Esophagus muscularis mucosa (tissue), 4 donors: ENCODE measurements at regions not wholly inside any gene's neighbourhood (a gene's known extent, or its start where the extent isn't known, plus 50 kb on each side); places are given as distances from the start of the nearest gene placed in this dataset.

ENCODE experiments used
- DNase-seq: peaks from one replicate; pipeline ENCODE4 v3.0.0-alpha.2; 2017; ENCODE audit errors: extremely low spot score
- H3K27ac ChIP-seq, 4 donors: fragments of 200-600 bp; sonication (generic); replicated peaks in 1 of 4; 1 replicate in 3 of 4; 2 replicates in 1 of 4; pipeline ENCODE4 v1.5.1; 2016 to 2019; ENCODE audit warnings: mild to moderate bottlenecking in 1 of 4
- H3K27me3 ChIP-seq, 4 donors: fragments of 200-600 bp; sonication (generic); one replicate each; pipeline versions ENCODE4 v1.5.1 to v1.6.0; 2016 to 2019
- H3K36me3 ChIP-seq, 4 donors: fragments of 200-600 bp; sonication (generic); one replicate each; pipeline ENCODE4 v1.5.1; 2016 to 2019
- H3K4me1 ChIP-seq, 4 donors: fragments of 200-600 bp; sonication (generic); one replicate each; pipeline ENCODE4 v1.5.1; 2016 to 2019
- H3K4me3 ChIP-seq, 4 donors: fragments of 200-600 bp; sonication (generic); 1 replicate in 2 of 4; 2 replicates in 2 of 4; pipeline ENCODE4 v1.5.1; 2016 to 2019; ENCODE audit warnings: mild to moderate bottlenecking in 4 of 4, moderate library complexity in 1 of 4
- H3K9me3 ChIP-seq, 4 donors: fragments of 200-600 bp; sonication (generic); 1 replicate in 3 of 4; 2 replicates in 1 of 4; pipeline ENCODE4 v1.5.1; 2016 to 2019
- CTCF ChIP-seq, 3 experiments: fragments of 200-600 bp in 2 of 3; fragments of 450-650 bp in 1 of 3; sonication (generic) in 2 of 3; IDR thresholded peaks; one replicate each; pipeline ENCODE4 v1.5.1; 2017 to 2019; ENCODE audit warnings: antibody characterized with exemption in 3 of 3, mild to moderate bottlenecking in 2 of 3, moderate library complexity in 1 of 3
- EP300 ChIP-seq: sonication (generic); formaldehyde crosslinking; IDR thresholded peaks from one replicate; pipeline ENCODE4 v1.6.1; 2017; ENCODE audit warnings: antibody characterized with exemption
- POLR2A ChIP-seq: fragments of 450-650 bp; IDR thresholded peaks from one replicate; pipeline ENCODE4 v1.6.1; 2017; ENCODE audit warnings: antibody characterized with exemption, moderate library complexity, mild to moderate bottlenecking, low read depth
- POLR2AphosphoS5 ChIP-seq, 2 donors: sonication (generic); formaldehyde crosslinking; IDR thresholded peaks; one replicate each; pipeline ENCODE4 v1.6.1; 2017; ENCODE audit warnings: antibody characterized with exemption in 2 of 2
- WGBS: methylation state at CpG from one replicate; pipeline ENCODE4 v1.1.5; 2018; 5-methylcytosine and 5-hydroxymethylcytosine counted together
- intact Hi-C: fragments of 100-400 bp; cut with DNase I; formaldehyde crosslinking; loops from one replicate; pipeline ENCODE4 v1.15.1; 2023

DNA sequence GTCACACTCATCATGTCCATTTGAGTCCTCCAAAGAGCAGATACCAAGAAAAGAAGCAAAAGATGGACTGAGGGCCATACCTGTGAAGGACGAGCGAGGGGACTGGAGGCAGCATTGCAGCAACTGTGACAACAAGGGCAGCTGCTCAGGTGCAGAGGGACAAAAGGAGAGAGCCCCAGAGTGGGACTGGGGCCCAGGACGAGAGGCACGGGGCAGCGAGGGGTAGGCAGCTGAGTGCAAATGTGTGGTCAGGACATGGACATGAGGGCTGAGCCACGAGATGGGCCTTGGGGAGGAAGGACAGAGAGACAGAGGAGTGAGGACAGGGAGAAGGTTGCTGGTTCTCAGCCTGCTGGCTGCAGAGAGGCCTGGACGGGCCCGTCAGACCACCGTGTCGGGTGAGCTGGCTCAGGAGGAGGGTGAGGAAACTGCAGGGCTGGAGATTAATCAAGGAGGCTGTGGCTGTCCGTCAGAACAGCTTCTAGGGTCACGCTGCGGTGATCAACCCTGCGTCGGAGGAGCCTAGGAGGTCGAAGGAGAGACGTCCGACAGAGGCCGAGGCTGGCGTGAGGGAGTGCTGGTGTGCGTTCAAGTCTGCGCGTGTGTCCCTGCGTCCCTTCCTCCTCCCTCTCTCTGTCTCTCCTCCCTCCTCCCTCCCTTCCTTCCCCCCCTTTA is 206.8 kb upstream of the HDAC4 start:
- no peaks in the 10 kb centered on the region for H3K4me1 ChIP-seq
- no peak for TF ChIP-seq CTCF (IDR thresholded peaks at IDR 0.05)
- TF ChIP-seq POLR2A = no peak
- no peak for TF ChIP-seq EP300
- TF ChIP-seq POLR2AphosphoS5 (IDR thresholded peaks at IDR 0.05) = no peak
- no peak overlapping the region for H3K27ac ChIP-seq
- intact Hi-C loops = no loop called here
- 60% methylated on average over 24 of the region's 24 CpGs for WGBS
- DNase-seq = no peak
- no peaks in the 10 kb centered on the region for H3K36me3 ChIP-seq
- no peak overlapping the region for H3K4me3 ChIP-seq
- peaks cover 0 to 14% (median 4%) of the 10 kb centered on the region in 4 donors for H3K27me3 ChIP-seq
- H3K9me3 ChIP-seq = peaks cover 0 to 5% (median 2%) of the 10 kb centered on the region in 4 donors

GRCh38 chr2:239606741-239607516 is 206.1 kb upstream of the HDAC4 start:
- 82% methylated on average over 7 of the region's 7 CpGs for WGBS
- intact Hi-C loops = no loop called here
- no peak for TF ChIP-seq CTCF (IDR thresholded peaks at IDR 0.05)
- no peak for TF ChIP-seq POLR2AphosphoS5 (IDR thresholded peaks at IDR 0.05)
- no peak for TF ChIP-seq EP300
- TF ChIP-seq POLR2A = no peak

DNA sequence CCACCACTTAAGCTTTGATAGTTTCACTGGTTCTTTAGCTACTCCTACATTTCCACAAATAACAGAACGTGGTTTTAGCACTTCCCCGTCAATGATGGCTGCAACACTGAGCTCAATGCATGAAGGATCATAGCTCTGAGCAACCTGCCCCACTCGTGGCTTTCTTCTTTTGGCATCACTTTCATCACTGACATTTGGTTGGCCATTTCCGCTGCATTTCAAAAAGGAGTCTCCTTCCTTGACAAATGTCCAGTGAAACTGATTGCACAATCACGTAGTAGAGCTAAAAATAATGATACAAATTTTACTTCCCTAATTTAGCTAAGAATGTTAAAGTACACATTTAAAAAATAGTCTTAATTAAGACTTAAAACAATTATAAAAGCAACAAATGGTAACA is 205.2 kb upstream of the HDAC4 start:
- Histone ChIP-seq H3K27me3 (peaks cover 0 to 14% (median 4%) of the 10 kb centered on the region in 4 donors), H3K9me3 (peaks cover 0 to 5% (median 2%) of the 10 kb centered on the region in 4 donors), H3K27ac (no peak overlapping the region), H3K4me1 (no peaks in the 10 kb centered on the region), H3K4me3 (no peak overlapping the region), H3K36me3 (no peaks in the 10 kb centered on the region)
- no peak for DNase-seq
- intact Hi-C loops = no loop called here
- TF ChIP-seq CTCF (IDR thresholded peaks at IDR 0.05) = no peak
- TF ChIP-seq EP300 = no peak
- no peak for TF ChIP-seq POLR2AphosphoS5 (IDR thresholded peaks at IDR 0.05)
- TF ChIP-seq POLR2A = no peak
- WGBS = 58% methylated on average over 5 of the region's 5 CpGs

More at GRCh38 chr2:239606741-239607516, 206.1 kb upstream of the HDAC4 start:
- Histone ChIP-seq H3K27ac (no peak overlapping the region), H3K9me3 (peaks cover 0 to 5% (median 2%) of the 10 kb centered on the region in 4 donors), H3K36me3 (no peaks in the 10 kb centered on the region), H3K27me3 (peaks cover 0 to 14% (median 4%) of the 10 kb centered on the region in 4 donors), H3K4me1 (no peaks in the 10 kb centered on the region), H3K4me3 (no peak overlapping the region)
- DNase-seq = no peak

GRCh38 chr2:239605409-239605808 is 204.6 kb upstream of the HDAC4 start:
- WGBS = 75% methylated on average over 6 of the region's 6 CpGs
- no peak overlapping the region for H3K27ac ChIP-seq
- no peak for DNase-seq
- no peaks in the 10 kb centered on the region for H3K36me3 ChIP-seq
- peaks cover 0 to 14% (median 4%) of the 10 kb centered on the region in 4 donors for H3K27me3 ChIP-seq
- no peak overlapping the region for H3K4me3 ChIP-seq
- H3K9me3 ChIP-seq = peaks cover 0 to 5% (median 2%) of the 10 kb centered on the region in 4 donors
- no peaks in the 10 kb centered on the region for H3K4me1 ChIP-seq
- intact Hi-C loops = no loop called here
- TF ChIP-seq EP300 (no peak), POLR2AphosphoS5 (IDR thresholded peaks at IDR 0.05) (no peak), POLR2A (no peak), CTCF (IDR thresholded peaks at IDR 0.05) (no peak)
